ENCODE measurements at regions not wholly inside any gene's neighbourhood (a gene's known extent, or its start where the extent isn't known, plus 50 kb on each side); places are given as distances from the start of the nearest gene placed in this dataset.

GRCh38 chr10:118392761-118393160 is 50.6 kb upstream of the FAM204A start:
- no peak for TF ChIP-seq CTCF (IDR thresholded peaks at IDR 0.05)
- TF ChIP-seq POLR2A (IDR thresholded peaks at IDR 0.05): no peak

Data from heart left ventricle (tissue), 13 donors.